ENCODE measurements at regions not wholly inside any gene's neighbourhood (a gene's known extent, or its start where the extent isn't known, plus 50 kb on each side); places are given as distances from the start of the nearest gene placed in this dataset.

DNA sequence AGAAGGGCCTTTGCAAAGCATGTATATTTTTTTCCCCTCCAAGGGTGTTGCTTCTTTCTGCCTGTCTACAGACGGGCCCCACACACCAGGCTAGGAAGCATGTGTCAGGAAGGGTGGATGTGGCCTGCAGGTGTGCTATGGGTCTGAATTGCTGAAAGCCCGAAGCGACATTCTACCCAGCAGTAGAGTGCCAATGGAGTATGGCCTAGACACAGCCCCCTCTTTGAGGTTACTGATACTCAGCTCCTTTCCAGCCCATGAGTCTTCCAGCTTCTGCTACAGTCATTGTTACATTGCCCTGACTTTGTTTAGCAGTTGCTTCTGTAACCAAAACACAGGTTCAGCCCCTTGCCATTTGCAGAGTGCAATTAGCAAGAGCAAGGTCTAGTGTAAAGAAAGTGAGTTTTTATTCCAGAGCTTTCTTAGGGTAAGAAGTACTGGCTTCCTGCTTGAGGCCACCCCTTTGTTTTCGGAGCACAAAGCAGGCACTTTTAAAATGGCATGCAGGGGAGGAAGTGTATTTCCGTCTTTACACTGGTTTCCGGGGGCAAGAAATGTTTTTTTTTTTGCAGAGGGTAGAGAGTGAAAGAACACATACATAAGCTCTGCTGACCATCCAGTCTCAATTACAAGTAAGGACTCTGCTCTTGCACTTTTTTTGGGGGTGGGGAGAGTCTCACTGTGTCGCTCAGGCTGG, 428.0 kb upstream of the AMELY start:
- Mint-ChIP-seq H3K9me3 (no peaks in the 10 kb centered on the region), H3K27me3 (ENCODE audit: insufficient read depth) (no peaks in the 10 kb centered on the region; the same call in 1 of the 2 replicates), H3K4me1 (ENCODE audit: low read depth) (peaks cover 24% of the 10 kb centered on the region), H3K36me3 (ENCODE audit: low read depth) (peaks cover 6% of the 10 kb centered on the region; the same call in 1 of the 2 replicates), H3K4me3 (no peak overlapping the region), H3K27ac (no peak overlapping the region)
- TF ChIP-seq, protein P1, sequence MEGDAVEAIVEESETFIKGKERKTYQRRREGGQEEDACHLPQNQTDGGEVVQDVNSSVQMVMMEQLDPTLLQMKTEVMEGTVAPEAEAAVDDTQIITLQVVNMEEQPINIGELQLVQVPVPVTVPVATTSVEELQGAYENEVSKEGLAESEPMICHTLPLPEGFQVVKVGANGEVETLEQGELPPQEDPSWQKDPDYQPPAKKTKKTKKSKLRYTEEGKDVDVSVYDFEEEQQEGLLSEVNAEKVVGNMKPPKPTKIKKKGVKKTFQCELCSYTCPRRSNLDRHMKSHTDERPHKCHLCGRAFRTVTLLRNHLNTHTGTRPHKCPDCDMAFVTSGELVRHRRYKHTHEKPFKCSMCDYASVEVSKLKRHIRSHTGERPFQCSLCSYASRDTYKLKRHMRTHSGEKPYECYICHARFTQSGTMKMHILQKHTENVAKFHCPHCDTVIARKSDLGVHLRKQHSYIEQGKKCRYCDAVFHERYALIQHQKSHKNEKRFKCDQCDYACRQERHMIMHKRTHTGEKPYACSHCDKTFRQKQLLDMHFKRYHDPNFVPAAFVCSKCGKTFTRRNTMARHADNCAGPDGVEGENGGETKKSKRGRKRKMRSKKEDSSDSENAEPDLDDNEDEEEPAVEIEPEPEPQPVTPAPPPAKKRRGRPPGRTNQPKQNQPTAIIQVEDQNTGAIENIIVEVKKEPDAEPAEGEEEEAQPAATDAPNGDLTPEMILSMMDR (IDR thresholded peaks at IDR 0.05), result no peak
- no peak for DNase-seq

DNA sequence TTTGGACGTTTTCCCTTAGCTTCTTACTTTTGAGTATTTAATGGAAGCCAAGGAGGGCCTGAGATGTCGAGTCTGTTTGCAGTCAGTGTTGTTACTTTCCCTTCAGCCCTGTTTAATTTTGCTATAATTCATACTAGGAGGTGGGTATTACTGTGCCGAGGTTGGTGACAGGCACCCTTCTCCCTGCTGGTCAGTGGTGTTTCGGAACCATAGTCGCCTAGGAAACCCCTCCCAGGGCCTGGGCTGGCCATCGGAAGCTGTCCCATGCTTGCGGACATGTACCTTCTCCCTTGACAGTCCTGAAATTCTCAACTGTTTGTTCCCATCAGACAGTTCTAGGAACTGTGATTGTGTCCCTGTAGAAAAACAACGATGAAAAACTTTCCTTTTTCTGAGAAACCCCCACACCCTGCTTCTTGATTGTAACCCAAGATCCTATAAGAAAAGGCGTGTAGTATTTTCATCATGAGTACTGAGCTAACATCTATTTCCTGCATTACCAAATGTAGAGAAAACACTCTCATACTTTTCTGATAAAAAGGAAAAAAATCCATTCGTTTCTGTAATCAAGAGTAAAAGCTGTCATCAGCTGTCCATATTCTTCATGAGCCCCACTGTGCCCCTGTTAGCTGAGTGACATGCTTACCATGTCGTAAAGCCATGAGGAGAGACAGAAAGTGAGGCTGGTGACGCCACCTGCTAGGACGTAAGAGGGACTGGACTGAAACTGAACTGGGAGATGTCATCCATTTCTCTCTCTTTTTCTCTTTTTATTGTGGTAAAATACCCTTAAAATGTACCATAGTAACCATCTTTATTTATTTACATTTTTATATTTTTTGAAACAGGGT, 424.7 kb upstream of the AMELY start:
- DNase-seq, result no peak
- H3K9me3 Mint-ChIP-seq, result no peaks in the 10 kb centered on the region
- H3K27ac Mint-ChIP-seq, result no peak overlapping the region
- TF ChIP-seq, protein P1 (IDR thresholded peaks at IDR 0.05), result no peak
- no peaks in the 10 kb centered on the region; the same call in 1 of the 2 replicates for H3K27me3 Mint-ChIP-seq (ENCODE audit: insufficient read depth)
- H3K36me3 Mint-ChIP-seq (ENCODE audit: low read depth), result no peaks in the 10 kb centered on the region
- peaks cover 5% of the 10 kb centered on the region for H3K4me1 Mint-ChIP-seq (ENCODE audit: low read depth)
- H3K4me3 Mint-ChIP-seq, result no peak overlapping the region

DNA sequence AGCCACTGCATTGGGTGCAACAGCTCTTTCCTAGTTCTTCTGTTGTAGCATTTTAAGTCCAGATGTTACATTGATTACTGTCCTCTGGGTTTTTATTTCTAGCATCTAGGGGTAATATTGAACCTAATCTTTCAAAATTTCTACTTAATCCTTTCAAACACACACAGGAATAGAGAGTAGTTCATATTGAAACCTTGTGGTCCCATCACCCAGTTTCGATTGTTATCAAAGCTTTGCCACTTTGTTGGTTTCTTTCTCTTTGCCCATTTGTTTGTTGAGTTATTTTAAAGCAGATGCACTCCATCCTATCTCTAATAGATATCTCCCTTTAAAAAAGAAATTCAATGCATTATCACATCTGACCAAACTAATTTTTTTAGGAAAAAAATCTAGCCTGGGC, 422.9 kb upstream of the AMELY start:
- no peaks in the 10 kb centered on the region for H3K36me3 Mint-ChIP-seq (ENCODE audit: low read depth)
- DNase-seq, result no peak
- TF ChIP-seq, protein P1 (IDR thresholded peaks at IDR 0.05), result no peak
- no peak overlapping the region for H3K4me3 Mint-ChIP-seq
- H3K4me1 Mint-ChIP-seq (ENCODE audit: low read depth), result peaks cover 5% of the 10 kb centered on the region
- H3K9me3 Mint-ChIP-seq, result no peaks in the 10 kb centered on the region
- H3K27me3 Mint-ChIP-seq (ENCODE audit: insufficient read depth), result no peaks in the 10 kb centered on the region
- H3K27ac Mint-ChIP-seq, result no peak overlapping the region

DNA sequence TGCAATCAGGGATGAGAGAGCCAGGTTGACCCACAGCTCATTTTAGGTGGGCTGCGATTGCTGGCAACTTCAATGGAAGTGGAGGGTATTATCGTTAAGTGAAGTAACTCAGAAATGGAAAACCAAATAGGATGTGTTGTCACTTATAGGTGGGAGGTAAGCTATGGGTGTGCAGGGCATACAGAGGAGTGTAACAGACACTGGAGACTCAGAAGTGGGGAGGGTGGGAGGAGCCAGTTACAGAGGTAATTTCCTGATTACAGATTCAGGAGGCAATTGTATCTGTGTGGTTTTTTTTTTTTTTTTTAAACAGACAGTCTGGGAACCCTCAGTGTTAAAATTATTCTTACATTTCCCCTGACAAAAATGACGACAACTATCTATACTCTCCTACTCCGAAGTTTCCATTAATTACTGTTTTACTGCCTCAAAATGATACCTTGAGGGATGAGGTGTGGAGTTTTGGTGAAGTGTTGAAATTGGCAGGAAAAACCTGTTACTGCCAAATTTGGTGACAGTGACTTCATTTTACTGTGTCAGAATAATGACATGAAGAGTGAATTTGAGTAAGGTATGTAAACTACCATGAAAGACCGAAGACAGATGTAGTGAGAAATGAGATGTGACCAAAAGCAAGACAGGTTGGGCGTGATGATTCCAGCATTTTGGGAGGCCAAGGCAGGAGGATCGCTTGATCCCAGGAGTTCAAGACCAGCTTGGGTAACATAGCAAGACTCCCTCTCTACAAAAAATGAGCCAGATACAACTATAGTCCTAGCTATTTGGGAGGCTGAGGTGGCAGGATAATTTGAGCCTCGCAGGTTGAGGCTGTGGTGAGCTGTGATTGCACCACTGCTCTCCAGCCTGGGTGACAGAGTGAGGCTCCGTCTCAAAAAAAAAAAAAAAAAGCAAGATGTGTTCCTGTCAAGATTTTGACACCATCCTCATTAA, 415.0 kb upstream of the AMELY start:
- Mint-ChIP-seq H3K4me3 (no peak overlapping the region), H3K4me1 (ENCODE audit: low read depth) (no peaks in the 10 kb centered on the region), H3K27me3 (ENCODE audit: insufficient read depth) (no peaks in the 10 kb centered on the region), H3K36me3 (ENCODE audit: low read depth) (peaks cover 5% of the 10 kb centered on the region; the same call in 1 of the 2 replicates), H3K27ac (no peak overlapping the region; the same call in 1 of the 2 replicates), H3K9me3 (no peaks in the 10 kb centered on the region)
- no peak for DNase-seq
- TF ChIP-seq, protein P1 (IDR thresholded peaks at IDR 0.05), result no peak

DNA sequence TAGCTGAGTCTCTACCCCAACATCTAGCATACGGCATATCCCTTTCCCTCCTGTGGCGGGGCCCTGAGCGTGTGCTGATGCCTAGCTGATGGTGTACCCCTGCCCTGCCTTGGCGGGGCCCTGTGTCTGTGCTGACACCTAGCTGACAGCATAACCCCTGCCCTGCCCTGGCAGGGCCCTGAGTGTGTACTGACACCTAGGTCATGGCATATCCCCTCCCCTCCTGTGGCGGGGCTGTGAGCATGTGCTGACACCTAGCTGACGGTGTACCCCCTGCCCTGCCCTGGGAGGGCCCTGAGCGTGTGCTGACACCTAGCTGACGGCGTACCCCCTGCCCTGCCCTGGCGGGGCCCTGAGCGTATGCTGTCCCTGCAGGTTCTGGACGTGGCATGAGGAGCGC, 414.0 kb upstream of the AMELY start:
- no peaks in the 10 kb centered on the region for H3K27me3 Mint-ChIP-seq (ENCODE audit: insufficient read depth)
- H3K4me3 Mint-ChIP-seq, result no peak overlapping the region
- H3K4me1 Mint-ChIP-seq (ENCODE audit: low read depth), result no peaks in the 10 kb centered on the region
- H3K9me3 Mint-ChIP-seq, result no peaks in the 10 kb centered on the region
- no peak overlapping the region for H3K27ac Mint-ChIP-seq
- TF ChIP-seq, protein P1 (IDR thresholded peaks at IDR 0.05), result no peak
- no peak for DNase-seq
- peaks cover 5% of the 10 kb centered on the region; the same call in 1 of the 2 replicates for H3K36me3 Mint-ChIP-seq (ENCODE audit: low read depth)

All from HFFc6 (cell line).